Natural killer cell (primary cell): ENCODE measurements at regions not wholly inside any gene's neighbourhood (a gene's known extent, or its start where the extent isn't known, plus 50 kb on each side); places are given as distances from the start of the nearest gene placed in this dataset.

Source experiments
- ATAC-seq, 3 donors: fragments of 150-1000 bp in 2 of 3; fragments of 200-7000 bp in 1 of 3; cut with Tn5 transposase; 1 replicate in 1 of 3; 2 replicates in 2 of 3; pipeline ENCODE4 v1.10.0; 2021; ENCODE audit warnings: mild to moderate bottlenecking in 2 of 3, moderate library complexity in 2 of 3
- DNase-seq, 2 donors: peaks; one replicate each; pipeline versions ENCODE4 v3.0.0 to v3.0.0-alpha.2; 2013 to 2021; ENCODE audit warnings: mixed read lengths in 1 of 2
- H3K27ac ChIP-seq: one replicate; pipeline ENCODE4 v1.5.1; 2013; ENCODE audit warnings: mild to moderate bottlenecking, low read length
- H3K27me3 ChIP-seq: one replicate; pipeline ENCODE4 v1.6.1; 2013; ENCODE audit warnings: low read length; ENCODE audit not compliant: control insufficient read depth, insufficient read depth
- H3K36me3 ChIP-seq: one replicate; pipeline ENCODE4 v1.6.1; 2013; ENCODE audit warnings: low read length; ENCODE audit not compliant: control insufficient read depth, insufficient read depth
- H3K4me1 ChIP-seq: one replicate; pipeline ENCODE4 v1.6.1; 2013; ENCODE audit warnings: low read length; ENCODE audit not compliant: control insufficient read depth, insufficient read depth
- H3K4me3 ChIP-seq: one replicate; pipeline ENCODE4 v1.5.1; 2013; ENCODE audit warnings: low read length
- H3K9me3 ChIP-seq: one replicate; pipeline ENCODE4 v1.6.1; 2013; ENCODE audit warnings: low read length; ENCODE audit not compliant: control insufficient read depth, insufficient read depth
- H3K27ac Mint-ChIP-seq, 2 donors: one replicate each; pipeline ENCODE4 v1.8.0; 2022; ENCODE audit warnings: mild to moderate bottlenecking in 2 of 2, mixed read lengths in 2 of 2, moderate library complexity in 1 of 2
- H3K27me3 Mint-ChIP-seq, 2 donors: one replicate each; pipeline ENCODE4 v1.8.0; 2022; ENCODE audit warnings: low read depth in 2 of 2, mixed read lengths in 2 of 2
- H3K36me3 Mint-ChIP-seq: one replicate; pipeline ENCODE4 v1.8.0; 2022; ENCODE audit warnings: mixed read lengths
- H3K4me1 Mint-ChIP-seq, 2 donors: one replicate each; pipeline ENCODE4 v1.8.0; 2022; ENCODE audit warnings: mixed read lengths in 2 of 2
- H3K4me3 Mint-ChIP-seq: one replicate; pipeline ENCODE4 v1.8.0; 2022; ENCODE audit warnings: mild to moderate bottlenecking, moderate library complexity, mixed read lengths
- H3K9me3 Mint-ChIP-seq, 2 donors: one replicate each; pipeline ENCODE4 v1.8.0; 2022; ENCODE audit warnings: mixed read lengths in 2 of 2
- WGBS: methylation state at CpG from one replicate; pipeline ENCODE4 v1.1.7; 2013; ENCODE audit warnings: missing lambda C conversion rate; ENCODE audit not compliant: insufficient coverage; 5-methylcytosine and 5-hydroxymethylcytosine counted together
- intact Hi-C: fragments of 100-400 bp; cut with micrococcal nuclease; formaldehyde crosslinking; loops from one replicate; pipeline ENCODE4 v1.14.2; 2022
- TF ChIP-seq, protein P1 (sequence below): fragments of 200-600 bp; IDR thresholded peaks from one replicate; pipeline ENCODE4 v1.8.0; 2022; ENCODE audit warnings: antibody characterized with exemption

DNA sequence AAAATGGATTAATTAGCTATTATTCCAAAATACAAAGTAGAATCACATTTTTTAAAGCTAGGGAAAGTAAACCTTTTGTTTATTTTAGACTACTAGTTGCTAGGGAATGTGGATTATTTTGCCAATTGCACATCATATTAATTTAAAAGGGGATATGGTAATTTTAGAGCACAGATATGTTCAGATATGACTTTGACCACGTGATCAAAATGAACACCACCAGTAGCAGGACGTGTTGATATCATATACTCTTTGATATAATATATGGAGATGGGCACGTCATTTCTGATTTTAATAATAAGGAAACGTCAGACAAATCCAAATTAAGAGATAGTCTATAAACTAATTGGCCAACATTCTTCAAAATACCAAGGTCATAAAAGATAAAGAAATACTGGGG is 1188.3 kb upstream of the CNTN5 start:
- TF ChIP-seq, protein P1, sequence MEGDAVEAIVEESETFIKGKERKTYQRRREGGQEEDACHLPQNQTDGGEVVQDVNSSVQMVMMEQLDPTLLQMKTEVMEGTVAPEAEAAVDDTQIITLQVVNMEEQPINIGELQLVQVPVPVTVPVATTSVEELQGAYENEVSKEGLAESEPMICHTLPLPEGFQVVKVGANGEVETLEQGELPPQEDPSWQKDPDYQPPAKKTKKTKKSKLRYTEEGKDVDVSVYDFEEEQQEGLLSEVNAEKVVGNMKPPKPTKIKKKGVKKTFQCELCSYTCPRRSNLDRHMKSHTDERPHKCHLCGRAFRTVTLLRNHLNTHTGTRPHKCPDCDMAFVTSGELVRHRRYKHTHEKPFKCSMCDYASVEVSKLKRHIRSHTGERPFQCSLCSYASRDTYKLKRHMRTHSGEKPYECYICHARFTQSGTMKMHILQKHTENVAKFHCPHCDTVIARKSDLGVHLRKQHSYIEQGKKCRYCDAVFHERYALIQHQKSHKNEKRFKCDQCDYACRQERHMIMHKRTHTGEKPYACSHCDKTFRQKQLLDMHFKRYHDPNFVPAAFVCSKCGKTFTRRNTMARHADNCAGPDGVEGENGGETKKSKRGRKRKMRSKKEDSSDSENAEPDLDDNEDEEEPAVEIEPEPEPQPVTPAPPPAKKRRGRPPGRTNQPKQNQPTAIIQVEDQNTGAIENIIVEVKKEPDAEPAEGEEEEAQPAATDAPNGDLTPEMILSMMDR = no peak
- no peak overlapping the region for H3K27ac ChIP-seq
- H3K9me3 Mint-ChIP-seq = peaks cover 15 to 21% of the 10 kb centered on the region in 2 donors
- intact Hi-C loops = no loop called here
- H3K36me3 ChIP-seq = no peaks in the 10 kb centered on the region
- H3K27ac Mint-ChIP-seq = no peak overlapping the region
- no peak for DNase-seq
- H3K36me3 Mint-ChIP-seq = no peaks in the 10 kb centered on the region
- no peaks in the 10 kb centered on the region for H3K27me3 ChIP-seq
- no peaks in the 10 kb centered on the region for H3K9me3 ChIP-seq
- no peaks in the 10 kb centered on the region for H3K27me3 Mint-ChIP-seq
- 80% methylated on average over 2 of the region's 4 CpGs for WGBS
- ATAC-seq = no peak
- no peak overlapping the region for H3K4me3 Mint-ChIP-seq
- H3K4me1 ChIP-seq = no peaks in the 10 kb centered on the region
- no peaks in the 10 kb centered on the region for H3K4me1 Mint-ChIP-seq
- no peak overlapping the region for H3K4me3 ChIP-seq

DNA sequence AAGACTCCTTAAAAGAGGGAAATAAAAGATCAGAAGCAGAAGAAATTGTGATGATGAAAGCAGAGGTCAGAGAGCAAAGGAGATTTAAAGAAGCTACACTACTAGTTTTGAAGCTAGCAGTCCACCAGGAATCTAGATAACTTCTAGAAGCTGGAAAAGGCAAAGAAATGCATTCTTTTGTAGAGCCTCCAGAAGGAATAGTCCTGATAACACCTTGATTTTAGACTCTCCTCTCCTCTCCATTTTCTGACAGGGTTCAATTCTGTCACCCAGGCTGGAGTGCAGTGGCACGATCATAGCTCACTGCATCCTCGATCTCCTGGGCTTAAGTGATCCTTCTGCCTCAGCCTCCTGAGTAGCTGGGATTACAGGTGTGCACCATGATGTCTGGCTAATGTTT is 1187.3 kb upstream of the CNTN5 start:
- no peak overlapping the region for H3K4me3 Mint-ChIP-seq
- no peak overlapping the region for H3K27ac ChIP-seq
- H3K4me3 ChIP-seq = no peak overlapping the region
- no peak overlapping the region for H3K27ac Mint-ChIP-seq
- H3K4me1 ChIP-seq = no peaks in the 10 kb centered on the region
- H3K9me3 Mint-ChIP-seq = peaks cover 12 to 17% of the 10 kb centered on the region in 2 donors
- TF ChIP-seq, protein P1 = no peak
- H3K27me3 ChIP-seq = no peaks in the 10 kb centered on the region
- no peak for ATAC-seq
- no peak for DNase-seq
- no peaks in the 10 kb centered on the region for H3K36me3 Mint-ChIP-seq
- H3K36me3 ChIP-seq = no peaks in the 10 kb centered on the region
- H3K27me3 Mint-ChIP-seq = no peaks in the 10 kb centered on the region
- intact Hi-C loops = no loop called here
- no peaks in the 10 kb centered on the region for H3K9me3 ChIP-seq
- H3K4me1 Mint-ChIP-seq = no peaks in the 10 kb centered on the region
- 100% methylated on average over 2 of the region's 2 CpGs for WGBS

DNA sequence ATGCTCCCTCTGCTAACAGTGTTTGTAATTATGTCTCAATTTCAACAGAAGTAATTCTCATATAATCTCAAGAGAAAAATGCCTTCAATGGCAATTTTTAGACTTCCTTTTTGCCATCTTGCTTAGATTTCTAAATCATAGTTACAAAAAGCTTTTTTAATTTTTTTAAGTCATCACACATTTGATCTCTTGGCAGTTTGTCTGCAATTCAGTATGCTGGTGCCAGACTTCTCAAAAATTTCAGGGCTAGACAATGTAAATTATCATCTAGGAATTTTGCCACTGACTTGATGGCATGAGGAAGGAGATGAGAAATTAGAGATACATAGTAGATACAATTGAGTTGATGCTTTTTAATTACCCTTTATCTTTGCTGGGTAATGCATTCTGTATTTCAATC is 1176.7 kb upstream of the CNTN5 start:
- Mint-ChIP-seq H3K9me3 (peaks cover 5 to 27% of the 10 kb centered on the region in 2 donors), H3K4me3 (no peak overlapping the region), H3K36me3 (peaks cover 8% of the 10 kb centered on the region), H3K27me3 (no peaks in the 10 kb centered on the region), H3K4me1 (no peaks in the 10 kb centered on the region), H3K27ac (no peak overlapping the region)
- TF ChIP-seq, protein P1 = no peak
- no peak for DNase-seq
- no peak for ATAC-seq
- H3K4me3 ChIP-seq = no peak overlapping the region
- H3K27me3 ChIP-seq = no peaks in the 10 kb centered on the region
- H3K36me3 ChIP-seq = no peaks in the 10 kb centered on the region
- H3K9me3 ChIP-seq = peaks cover 2% of the 10 kb centered on the region
- no peak overlapping the region for H3K27ac ChIP-seq
- H3K4me1 ChIP-seq = no peaks in the 10 kb centered on the region
- intact Hi-C loops = no loop called here

GRCh38 chr11:97847730-97848129 is 1173.0 kb upstream of the CNTN5 start:
- TF ChIP-seq, protein P1 = no peak
- 100% methylated on average over 1 of the region's 1 CpG for WGBS
- Mint-ChIP-seq H3K9me3 (peaks cover 2 to 16% of the 10 kb centered on the region in 2 donors), H3K4me3 (no peak overlapping the region), H3K27me3 (no peaks in the 10 kb centered on the region), H3K4me1 (no peaks in the 10 kb centered on the region), H3K36me3 (no peaks in the 10 kb centered on the region), H3K27ac (no peak overlapping the region)
- no peak for ATAC-seq
- intact Hi-C loops = no loop called here
- H3K27ac ChIP-seq = no peak overlapping the region
- H3K4me1 ChIP-seq = no peaks in the 10 kb centered on the region
- H3K36me3 ChIP-seq = no peaks in the 10 kb centered on the region
- H3K4me3 ChIP-seq = no peak overlapping the region
- no peak for DNase-seq
- no peaks in the 10 kb centered on the region for H3K27me3 ChIP-seq
- H3K9me3 ChIP-seq = no peaks in the 10 kb centered on the region
